T-helper 9 cell (primary cell): ENCODE measurements at regions not wholly inside any gene's neighbourhood (a gene's known extent, or its start where the extent isn't known, plus 50 kb on each side); places are given as distances from the start of the nearest gene placed in this dataset.

Experiments used
- DNase-seq: peaks from one replicate; pipeline ENCODE4 v3.0.0-alpha.2; 2020

GRCh38 chr9:91102269-91102668 lies 259.4 kb downstream of the AUH start:
- no peak for DNase-seq

DNA sequence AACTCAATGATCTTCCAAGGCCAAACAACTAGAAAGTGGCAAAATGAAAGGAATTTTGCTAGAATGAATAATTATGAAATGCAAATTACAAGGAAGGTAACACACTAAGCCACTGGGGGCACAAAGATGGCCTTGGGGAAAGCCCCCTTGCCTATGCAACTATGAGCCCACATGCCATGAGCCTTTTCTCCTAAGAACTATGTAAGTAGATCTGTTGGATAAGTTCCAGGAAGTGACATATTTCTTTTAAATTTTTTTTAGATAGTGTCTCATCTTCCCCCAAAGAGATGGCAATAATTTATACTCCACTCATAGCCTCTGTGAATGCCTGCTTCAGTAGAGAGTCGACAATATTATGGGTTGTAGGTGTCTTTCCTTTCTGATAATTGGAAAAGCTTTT lies 257.8 kb downstream of the AUH start:
- DNase-seq, result no peak

DNA sequence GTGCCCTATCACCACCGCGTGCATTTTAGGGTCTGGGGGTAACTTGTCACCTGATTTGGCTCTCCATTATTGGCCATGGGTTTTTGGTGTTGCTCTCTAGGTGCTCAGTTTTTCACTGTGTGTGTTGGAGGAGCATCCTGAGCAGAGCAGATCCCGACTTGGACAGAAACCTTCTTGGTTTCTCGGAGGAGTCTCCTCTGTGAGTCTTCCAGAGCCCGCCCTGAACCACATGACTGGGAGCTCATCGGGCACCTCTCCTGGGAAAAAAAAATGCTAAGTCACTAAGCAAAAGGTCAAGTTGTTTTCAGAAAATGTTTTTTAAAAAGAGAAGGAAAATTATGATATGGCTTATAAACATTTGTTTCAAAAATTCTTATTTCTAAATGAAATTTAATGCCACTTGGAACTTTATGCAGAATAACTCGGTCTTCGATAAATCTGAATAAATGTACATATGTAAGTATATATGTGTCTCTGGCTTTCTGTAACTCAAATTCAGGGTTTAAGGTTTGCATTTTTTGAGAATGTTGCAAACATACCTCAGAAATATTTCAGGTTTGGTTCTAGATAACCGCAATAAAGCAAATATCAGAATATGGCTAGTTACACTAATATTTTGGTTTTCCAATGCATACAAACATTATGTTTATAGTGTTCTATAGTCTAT lies 255.2 kb downstream of the AUH start:
- DNase-seq, result no peak

DNA sequence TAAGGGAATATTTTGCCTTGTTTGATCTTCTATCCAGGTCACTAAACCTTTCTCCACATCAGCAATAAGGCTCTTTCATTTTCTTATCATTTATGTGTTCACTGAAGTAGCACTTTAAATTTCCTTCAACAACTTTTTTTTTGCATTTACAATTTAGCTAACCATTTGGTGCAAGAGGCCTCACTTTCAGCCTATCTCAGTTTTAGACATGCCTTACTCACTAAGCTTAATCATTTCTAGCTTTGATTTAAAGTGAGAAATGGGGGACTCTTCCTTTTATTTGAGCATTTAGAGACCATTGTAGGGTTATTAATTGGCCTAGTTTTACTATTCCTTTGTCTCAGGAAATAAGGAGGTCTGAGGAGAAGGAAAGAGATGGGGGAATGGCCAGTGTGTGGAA lies 250.5 kb downstream of the AUH start:
- no peak for DNase-seq

DNA sequence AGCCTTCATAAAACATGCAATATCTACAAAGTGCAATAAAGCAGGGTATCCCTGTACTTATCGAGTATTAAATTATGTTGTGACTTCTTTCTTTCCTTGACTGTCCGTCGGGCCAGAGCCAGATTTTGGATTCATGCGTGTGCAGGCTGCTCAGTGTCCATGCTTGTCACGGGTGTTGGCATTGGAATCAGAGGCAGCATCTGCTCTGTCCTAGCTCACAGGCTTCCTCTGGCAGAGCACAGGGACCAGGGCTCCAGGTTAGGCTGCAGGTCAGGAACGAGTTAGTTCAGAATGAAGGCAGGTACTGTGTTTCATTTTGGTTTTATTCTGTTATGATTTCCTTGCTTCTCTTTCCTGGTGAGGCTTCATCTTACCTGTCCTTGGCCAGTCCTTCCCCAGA lies 249.8 kb downstream of the AUH start:
- DNase-seq, result no peak

DNA sequence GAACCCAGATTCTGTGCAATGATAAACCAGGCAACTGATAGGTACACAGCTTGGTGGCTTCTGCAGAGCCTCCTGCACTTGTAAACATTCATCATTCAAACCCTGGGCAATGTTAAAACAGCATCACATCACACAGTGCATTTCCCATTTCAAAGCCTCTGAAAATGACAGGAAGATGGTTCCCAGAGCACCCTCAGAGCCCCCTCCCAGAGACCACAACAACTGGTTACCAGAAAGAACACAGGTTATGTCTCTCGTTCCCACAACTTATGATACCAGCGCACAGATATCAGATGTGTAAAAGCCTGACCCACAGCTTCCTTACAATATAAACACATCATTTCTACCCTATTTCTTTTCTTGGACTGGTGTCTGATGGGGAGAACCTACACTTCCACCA lies 248.7 kb downstream of the AUH start:
- DNase-seq, result no peak

GRCh38 chr9:91114450-91114849 lies 247.3 kb downstream of the AUH start:
- DNase-seq, result no peak

DNA sequence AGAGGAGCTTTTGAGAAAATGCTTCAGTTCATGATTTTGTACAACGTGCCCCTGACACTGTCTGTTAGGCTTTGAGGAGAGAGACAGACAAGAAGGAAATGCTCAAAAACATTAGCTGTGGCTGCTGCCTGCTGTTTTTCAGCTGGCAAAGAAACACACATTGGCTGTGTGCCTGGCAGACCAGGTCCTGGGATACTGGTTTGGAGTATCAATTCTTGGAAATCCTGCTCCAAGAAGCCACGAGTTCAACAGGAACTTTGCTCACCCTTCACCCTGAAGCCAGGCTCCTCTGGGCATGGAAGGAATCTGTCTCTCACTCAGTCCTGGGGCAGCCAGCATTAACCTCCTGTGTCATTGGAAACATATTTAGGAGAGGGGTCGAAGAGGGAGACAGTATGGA lies 245.5 kb downstream of the AUH start:
- DNase-seq, result no peak

DNA sequence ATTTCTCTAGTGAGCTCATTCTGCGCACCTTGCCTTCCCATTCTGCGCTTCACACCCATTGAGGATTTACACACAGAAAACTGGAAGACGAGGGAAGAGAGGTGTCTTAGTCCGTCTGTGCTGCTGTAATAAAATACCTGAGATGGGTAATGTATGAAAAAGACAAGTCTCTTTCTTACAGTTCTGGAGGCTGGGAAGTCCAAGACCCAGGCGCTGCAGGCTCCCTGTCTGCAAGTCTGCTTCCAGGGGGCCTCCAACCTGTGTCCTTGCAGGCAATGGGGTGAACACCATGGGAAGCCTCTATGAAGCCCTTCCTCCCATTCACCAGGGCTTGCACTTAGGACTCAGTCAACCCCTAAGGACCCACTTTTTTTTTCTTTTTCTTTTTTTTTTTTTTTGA lies 245.0 kb downstream of the AUH start:
- DNase-seq, result no peak

DNA sequence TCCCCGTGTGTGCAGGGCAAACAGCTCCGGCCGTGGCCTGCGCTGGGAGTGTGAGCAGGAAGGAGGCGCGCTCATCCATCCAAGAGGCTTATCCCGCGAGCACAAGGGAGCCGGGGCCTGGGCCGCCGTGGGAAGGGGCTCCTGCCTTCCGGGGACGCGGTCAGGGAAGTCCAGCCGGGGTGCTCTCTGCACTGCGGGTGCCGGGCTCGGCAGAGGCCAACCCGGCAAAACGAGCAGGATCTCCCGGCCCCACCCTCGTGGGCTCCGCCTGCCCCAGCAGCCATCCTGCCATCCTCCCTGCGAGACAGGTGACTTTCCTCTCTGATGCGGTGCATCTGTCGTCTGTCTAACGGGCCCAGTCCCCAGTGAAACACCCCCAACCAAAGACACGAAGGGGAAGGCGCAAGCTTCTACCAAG lies 244.2 kb downstream of the AUH start:
- DNase-seq, result no peak

- no peak for DNase-seq
Observed at GRCh38 chr9:91117959-91118703, 243.6 kb downstream of the AUH start.

DNA sequence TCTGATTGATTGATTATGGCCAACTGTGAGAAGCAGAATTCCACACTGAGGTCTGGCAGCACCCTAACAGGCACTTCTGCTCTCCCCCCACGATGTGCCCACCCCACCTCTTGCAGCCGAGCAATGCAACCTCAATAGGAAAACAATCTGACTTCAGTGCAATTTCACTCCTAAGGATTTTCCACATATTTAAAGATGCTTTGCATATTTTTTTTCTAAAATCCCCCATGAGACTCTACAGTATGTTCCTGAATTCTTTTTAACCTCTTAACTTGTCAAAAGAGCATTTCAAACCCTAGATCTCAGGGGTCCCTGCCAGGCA lies 243.1 kb downstream of the AUH start:
- DNase-seq, result no peak

DNA sequence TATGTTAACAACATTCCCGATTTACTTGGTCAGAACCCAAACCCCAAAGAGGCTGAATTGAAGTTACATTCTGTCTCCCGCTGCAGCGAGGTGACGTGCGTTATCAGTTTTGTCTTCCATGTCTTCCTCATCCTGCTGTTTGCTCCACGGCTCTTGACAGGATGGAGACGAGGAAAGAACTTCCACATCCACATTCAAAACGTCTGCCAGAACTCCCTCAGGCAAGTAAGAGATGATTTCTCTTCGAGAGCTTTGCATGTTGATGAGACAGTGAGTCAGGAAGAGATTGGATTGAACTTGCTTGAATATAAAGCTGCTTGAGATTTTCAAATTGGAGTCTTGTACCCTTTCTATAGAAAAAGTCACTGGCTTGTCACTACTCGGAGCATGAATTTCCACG lies 242.6 kb downstream of the AUH start:
- DNase-seq, result no peak

GRCh38 chr9:91119679-91120078 lies 242.0 kb downstream of the AUH start:
- no peak for DNase-seq

GRCh38 chr9:91120200-91120599 lies 241.5 kb downstream of the AUH start:
- DNase-seq, result no peak

GRCh38 chr9:91122755-91123154 lies 239.0 kb downstream of the AUH start:
- DNase-seq, result no peak

- DNase-seq, result no peak
Observed at GRCh38 chr9:91126761-91127445, 234.8 kb downstream of the AUH start.

DNA sequence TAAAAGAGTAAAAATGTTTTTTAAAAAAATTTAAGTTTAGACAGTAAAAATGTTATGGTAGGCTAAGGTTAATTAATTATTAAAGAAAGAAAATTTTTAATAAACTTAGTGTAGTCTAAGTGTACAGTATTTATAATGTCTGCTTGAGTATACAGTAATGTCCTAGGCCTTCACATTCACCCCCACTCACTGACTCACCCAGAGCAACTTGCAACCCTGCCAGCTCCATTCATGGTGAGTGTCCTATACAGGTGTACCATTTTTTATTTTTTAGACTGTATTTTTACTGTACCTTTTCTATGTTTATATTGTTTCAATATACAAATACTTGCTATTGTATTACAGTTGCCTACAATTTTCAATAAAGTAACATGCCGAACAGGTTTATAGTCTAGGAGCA lies 234.1 kb downstream of the AUH start:
- no peak for DNase-seq

GRCh38 chr9:91130796-91131318 lies 230.9 kb downstream of the AUH start:
- no peak for DNase-seq

GRCh38 chr9:91131433-91131839 lies 230.3 kb downstream of the AUH start:
- no peak for DNase-seq

DNA sequence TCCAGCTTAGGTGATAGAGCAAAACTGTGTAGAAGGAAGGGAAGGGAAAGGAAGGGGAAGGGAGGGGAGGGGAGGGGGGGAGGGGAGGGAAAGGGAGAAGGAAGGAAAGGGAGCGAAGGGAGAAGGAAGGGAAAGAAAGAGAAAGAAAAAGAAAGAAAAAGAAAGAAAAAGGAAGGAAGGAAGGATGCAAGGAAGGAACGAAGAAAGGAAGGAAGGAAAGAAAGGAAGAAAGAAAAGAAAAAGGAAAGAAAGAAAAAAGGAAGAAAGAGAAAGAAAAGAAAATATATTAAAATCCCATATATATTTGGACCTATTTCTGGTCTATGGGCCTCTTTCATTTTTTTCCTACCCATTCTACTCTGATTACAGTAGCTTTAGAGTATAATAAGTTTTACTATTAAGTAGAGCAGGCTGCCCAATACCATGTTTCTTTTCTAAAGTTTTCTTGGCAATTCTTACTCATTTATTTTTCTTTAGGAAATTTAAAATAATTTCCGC lies 229.1 kb downstream of the AUH start:
- DNase-seq, result no peak

GRCh38 chr9:91134608-91135007 lies 227.1 kb downstream of the AUH start:
- no peak for DNase-seq

GRCh38 chr9:91137391-91137790 lies 224.3 kb downstream of the AUH start:
- DNase-seq, result no peak

- no peak for DNase-seq
Observed at GRCh38 chr9:91138760-91139159, 223.0 kb downstream of the AUH start.
